LNCAP (cell line): ENCODE measurements at regions not wholly inside any gene's neighbourhood (a gene's known extent, or its start where the extent isn't known, plus 50 kb on each side); places are given as distances from the start of the nearest gene placed in this dataset.

Source experiments
- CTCF ChIP-seq: fragments of 450-650 bp; IDR thresholded peaks from 2 replicates; pipeline ENCODE4 v1.5.1; 2017; ENCODE audit warnings: mild to moderate bottlenecking

GRCh38 chr12:111203969-111204368, 164.9 kb downstream of the PHETA1 start:
- no peak for TF ChIP-seq CTCF

GRCh38 chr12:111203446-111203845, 165.4 kb downstream of the PHETA1 start:
- no peak for TF ChIP-seq CTCF

GRCh38 chr12:111202237-111202915, 166.5 kb downstream of the PHETA1 start:
- no peak for TF ChIP-seq CTCF

GRCh38 chr12:111201495-111202236, 167.2 kb downstream of the PHETA1 start:
- TF ChIP-seq CTCF: no peak

GRCh38 chr12:111201036-111201435, 167.9 kb downstream of the PHETA1 start:
- TF ChIP-seq CTCF: no peak

- no peak for TF ChIP-seq CTCF
Measured at GRCh38 chr12:111197376-111197944, 171.4 kb downstream of the PHETA1 start.

GRCh38 chr12:111196532-111196931, 172.4 kb downstream of the PHETA1 start:
- no peak for TF ChIP-seq CTCF
